ENCODE measurements at regions not wholly inside any gene's neighbourhood (a gene's known extent, or its start where the extent isn't known, plus 50 kb on each side); places are given as distances from the start of the nearest gene placed in this dataset.
A peak's percentile ranks its signal among the peaks of the same experiment; 100 is the strongest.
"Not testable (repeated sequence)": the region's sequence is repeated elsewhere in the genome, so short reads cannot be mapped to it uniquely, and the experiment has no call there.

- peak overlapping the region; percentile 10; the same call in 1 of the 2 replicates for H3K27ac ChIP-seq (ENCODE audit: low read depth, low read length)
- H3K27me3 ChIP-seq (ENCODE audit: control insufficient read depth, insufficient read depth, low read length); H3K4me1 ChIP-seq (ENCODE audit: control insufficient read depth, insufficient read depth, low read length); H3K9me3 ChIP-seq (ENCODE audit: control insufficient read depth, insufficient read depth, low read depth, low read length); H3K36me3 ChIP-seq (ENCODE audit: control insufficient read depth, insufficient read depth, low read length): not testable (repeated sequence)
- H3K9ac ChIP-seq (ENCODE audit: low read length) = peak overlapping the region; percentile 80
- H3K4me3 ChIP-seq (ENCODE audit: low read depth, low read length) = peak overlapping the region; percentile 71
These were observed 420.6 kb downstream of the ZFHX3 start for GRCh38 chr16:72627182-72627896.

GRCh38 chr16:72626623-72627022 is 421.3 kb downstream of the ZFHX3 start:
- Histone ChIP-seq H3K9me3 (ENCODE audit: control insufficient read depth, insufficient read depth, low read depth, low read length) (no peaks in the 10 kb centered on the region; the same call in 1 of the 2 replicates), H3K4me3 (ENCODE audit: low read depth, low read length) (peak overlapping the region; percentile 71), H3K9ac (ENCODE audit: low read length) (peak overlapping the region; percentile 80), H3K36me3 (ENCODE audit: control insufficient read depth, insufficient read depth, low read length) (no peaks in the 10 kb centered on the region), H3K27me3 (ENCODE audit: control insufficient read depth, insufficient read depth, low read length) (no peaks in the 10 kb centered on the region), H3K27ac (ENCODE audit: low read depth, low read length) (0 out of 2 replicates have a peak overlapping the region, but pooled peaks have one; percentile 10), H3K4me1 (ENCODE audit: control insufficient read depth, insufficient read depth, low read length) (0 out of 2 replicates have a peak, but pooled peaks cover 3% of the 10 kb centered on the region)

DNA sequence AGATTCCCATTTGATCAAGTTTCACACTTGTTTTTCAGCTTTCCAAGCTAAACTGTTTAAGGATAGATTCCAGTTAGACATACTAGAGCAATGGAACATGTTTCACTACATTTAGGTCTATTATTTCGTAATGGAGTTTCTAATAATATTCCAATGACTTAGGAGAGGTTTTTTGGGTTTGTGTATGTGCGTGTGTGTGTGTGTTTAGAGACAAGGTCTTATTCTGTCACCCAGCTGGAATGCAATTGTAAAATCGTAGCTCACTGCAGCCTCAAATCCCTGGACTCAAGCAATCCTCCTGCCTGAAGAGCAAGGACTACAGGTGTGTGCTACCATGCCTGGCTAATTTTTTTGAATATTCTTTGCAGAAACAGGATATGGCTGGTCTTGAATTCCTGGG is 426.3 kb downstream of the ZFHX3 start:
- Histone ChIP-seq H3K27ac (ENCODE audit: low read depth, low read length) (no peak overlapping the region), H3K9ac (ENCODE audit: low read length) (no peak overlapping the region), H3K4me1 (ENCODE audit: control insufficient read depth, insufficient read depth, low read length) (0 out of 2 replicates have a peak, but pooled peaks cover under 1% of the 10 kb centered on the region), H3K9me3 (ENCODE audit: control insufficient read depth, insufficient read depth, low read depth, low read length) (peaks cover 10% of the 10 kb centered on the region), H3K4me3 (ENCODE audit: low read depth, low read length) (no peak overlapping the region), H3K27me3 (ENCODE audit: control insufficient read depth, insufficient read depth, low read length) (no peaks in the 10 kb centered on the region), H3K36me3 (ENCODE audit: control insufficient read depth, insufficient read depth, low read length) (no peaks in the 10 kb centered on the region; the same call in 1 of the 2 replicates)

DNA sequence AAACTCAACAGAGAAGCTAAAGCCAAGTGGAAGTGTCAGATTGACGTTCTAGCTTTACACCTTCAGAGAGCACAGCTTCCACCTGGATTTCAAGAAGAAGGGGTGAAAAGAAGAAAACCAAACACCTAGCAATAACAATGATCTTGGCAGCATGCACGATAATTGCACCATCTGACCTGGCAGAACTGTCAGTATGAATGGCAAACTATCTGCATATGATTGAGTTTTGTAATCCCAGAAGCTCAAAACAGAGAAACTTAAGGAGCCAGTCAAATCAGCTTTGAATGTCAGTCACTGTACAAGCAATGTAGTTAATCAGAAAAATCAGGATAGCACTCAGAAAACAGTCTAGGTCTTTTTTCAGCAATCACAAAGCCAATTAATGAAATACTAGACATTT is 427.1 kb downstream of the ZFHX3 start:
- H3K9ac ChIP-seq (ENCODE audit: low read length) = no peak overlapping the region
- no peaks in the 10 kb centered on the region for H3K4me1 ChIP-seq (ENCODE audit: control insufficient read depth, insufficient read depth, low read length)

GRCh38 chr16:72620348-72620747 is 427.6 kb downstream of the ZFHX3 start:
- Histone ChIP-seq H3K9me3 (ENCODE audit: control insufficient read depth, insufficient read depth, low read depth, low read length) (peaks cover 11% of the 10 kb centered on the region), H3K36me3 (ENCODE audit: control insufficient read depth, insufficient read depth, low read length) (peaks cover 3% of the 10 kb centered on the region), H3K9ac (ENCODE audit: low read length) (no peak overlapping the region), H3K4me3 (ENCODE audit: low read depth, low read length) (no peak overlapping the region), H3K4me1 (ENCODE audit: control insufficient read depth, insufficient read depth, low read length) (no peaks in the 10 kb centered on the region), H3K27ac (ENCODE audit: low read depth, low read length) (no peak overlapping the region), H3K27me3 (ENCODE audit: control insufficient read depth, insufficient read depth, low read length) (no peaks in the 10 kb centered on the region)

More for the DNA sequence above, 427.1 kb downstream of the ZFHX3 start:
- Histone ChIP-seq H3K27me3 (ENCODE audit: control insufficient read depth, insufficient read depth, low read length) (no peaks in the 10 kb centered on the region), H3K27ac (ENCODE audit: low read depth, low read length) (no peak overlapping the region), H3K4me3 (ENCODE audit: low read depth, low read length) (no peak overlapping the region), H3K9me3 (ENCODE audit: control insufficient read depth, insufficient read depth, low read depth, low read length) (peaks cover 11% of the 10 kb centered on the region), H3K36me3 (ENCODE audit: control insufficient read depth, insufficient read depth, low read length) (no peaks in the 10 kb centered on the region; the same call in 1 of the 2 replicates)

- Histone ChIP-seq H3K9me3 (ENCODE audit: control insufficient read depth, insufficient read depth, low read depth, low read length) (peaks cover 11% of the 10 kb centered on the region), H3K4me3 (ENCODE audit: low read depth, low read length) (no peak overlapping the region), H3K27me3 (ENCODE audit: control insufficient read depth, insufficient read depth, low read length) (no peaks in the 10 kb centered on the region), H3K9ac (ENCODE audit: low read length) (no peak overlapping the region), H3K36me3 (ENCODE audit: control insufficient read depth, insufficient read depth, low read length) (peaks cover 4% of the 10 kb centered on the region), H3K27ac (ENCODE audit: low read depth, low read length) (no peak overlapping the region), H3K4me1 (ENCODE audit: control insufficient read depth, insufficient read depth, low read length) (no peaks in the 10 kb centered on the region)
These were observed 432.1 kb downstream of the ZFHX3 start for GRCh38 chr16:72615856-72616255.

DNA sequence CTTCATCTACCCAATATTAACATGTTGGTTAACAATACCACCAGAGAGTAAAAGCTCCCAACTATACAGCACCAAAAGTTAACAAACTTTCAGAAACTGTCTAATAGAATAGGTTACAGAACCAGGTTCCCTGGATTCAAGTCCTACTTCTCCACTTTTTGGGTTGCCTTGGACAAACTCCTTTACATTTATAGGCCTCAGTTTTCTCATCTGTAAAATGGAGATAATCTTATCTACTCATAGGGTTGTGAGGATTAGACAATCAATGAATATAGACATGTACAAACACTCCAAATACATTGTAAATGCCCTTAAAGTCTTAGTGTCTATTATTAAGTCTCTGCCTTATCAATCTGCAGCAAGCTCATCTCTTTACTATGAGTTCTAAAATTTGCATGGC is 435.2 kb downstream of the ZFHX3 start:
- Histone ChIP-seq H3K4me3 (ENCODE audit: low read depth, low read length) (no peak overlapping the region), H3K4me1 (ENCODE audit: control insufficient read depth, insufficient read depth, low read length) (peaks cover 15% of the 10 kb centered on the region), H3K36me3 (ENCODE audit: control insufficient read depth, insufficient read depth, low read length) (peaks cover 4% of the 10 kb centered on the region), H3K27me3 (ENCODE audit: control insufficient read depth, insufficient read depth, low read length) (no peaks in the 10 kb centered on the region), H3K9me3 (ENCODE audit: control insufficient read depth, insufficient read depth, low read depth, low read length) (peaks cover 11% of the 10 kb centered on the region), H3K27ac (ENCODE audit: low read depth, low read length) (no peak overlapping the region), H3K9ac (ENCODE audit: low read length) (no peak overlapping the region)

GRCh38 chr16:72612256-72612655 is 435.7 kb downstream of the ZFHX3 start:
- no peak overlapping the region for H3K9ac ChIP-seq (ENCODE audit: low read length)
- H3K4me3 ChIP-seq (ENCODE audit: low read depth, low read length) = no peak overlapping the region
- H3K27me3 ChIP-seq (ENCODE audit: control insufficient read depth, insufficient read depth, low read length) = no peaks in the 10 kb centered on the region
- peaks cover 7% of the 10 kb centered on the region for H3K9me3 ChIP-seq (ENCODE audit: control insufficient read depth, insufficient read depth, low read depth, low read length)
- H3K4me1 ChIP-seq (ENCODE audit: control insufficient read depth, insufficient read depth, low read length) = peaks cover 15% of the 10 kb centered on the region
- no peak overlapping the region for H3K27ac ChIP-seq (ENCODE audit: low read depth, low read length)
- peaks cover 4% of the 10 kb centered on the region for H3K36me3 ChIP-seq (ENCODE audit: control insufficient read depth, insufficient read depth, low read length)

GRCh38 chr16:72609933-72610332 is 438.0 kb upstream of the PMFBP1 start:
- no peak overlapping the region for H3K9ac ChIP-seq (ENCODE audit: low read length)
- no peak overlapping the region for H3K4me3 ChIP-seq (ENCODE audit: low read depth, low read length)
- H3K4me1 ChIP-seq (ENCODE audit: control insufficient read depth, insufficient read depth, low read length) = peaks cover 17% of the 10 kb centered on the region
- H3K9me3 ChIP-seq (ENCODE audit: control insufficient read depth, insufficient read depth, low read depth, low read length) = no peaks in the 10 kb centered on the region
- H3K36me3 ChIP-seq (ENCODE audit: control insufficient read depth, insufficient read depth, low read length) = no peaks in the 10 kb centered on the region
- no peak overlapping the region for H3K27ac ChIP-seq (ENCODE audit: low read depth, low read length)
- H3K27me3 ChIP-seq (ENCODE audit: control insufficient read depth, insufficient read depth, low read length) = no peaks in the 10 kb centered on the region

- no peaks in the 10 kb centered on the region for H3K27me3 ChIP-seq (ENCODE audit: control insufficient read depth, insufficient read depth, low read length)
- no peaks in the 10 kb centered on the region for H3K9me3 ChIP-seq (ENCODE audit: control insufficient read depth, insufficient read depth, low read depth, low read length)
- H3K36me3 ChIP-seq (ENCODE audit: control insufficient read depth, insufficient read depth, low read length) = no peaks in the 10 kb centered on the region
- H3K27ac ChIP-seq (ENCODE audit: low read depth, low read length) = no peak overlapping the region
- H3K9ac ChIP-seq (ENCODE audit: low read length) = no peak overlapping the region
- H3K4me1 ChIP-seq (ENCODE audit: control insufficient read depth, insufficient read depth, low read length) = peaks cover 21% of the 10 kb centered on the region
- no peak overlapping the region for H3K4me3 ChIP-seq (ENCODE audit: low read depth, low read length)
These were observed 437.1 kb upstream of the PMFBP1 start for GRCh38 chr16:72609066-72609465.

- no peak overlapping the region for H3K4me3 ChIP-seq (ENCODE audit: low read depth, low read length)
- H3K9me3 ChIP-seq (ENCODE audit: control insufficient read depth, insufficient read depth, low read depth, low read length) = no peaks in the 10 kb centered on the region
- H3K27me3 ChIP-seq (ENCODE audit: control insufficient read depth, insufficient read depth, low read length) = no peaks in the 10 kb centered on the region
- no peak overlapping the region for H3K27ac ChIP-seq (ENCODE audit: low read depth, low read length)
- H3K36me3 ChIP-seq (ENCODE audit: control insufficient read depth, insufficient read depth, low read length) = no peaks in the 10 kb centered on the region
- no peak overlapping the region for H3K9ac ChIP-seq (ENCODE audit: low read length)
- H3K4me1 ChIP-seq (ENCODE audit: control insufficient read depth, insufficient read depth, low read length) = peaks cover 11% of the 10 kb centered on the region; the same call in 1 of the 2 replicates
These were observed 432.4 kb upstream of the PMFBP1 start for GRCh38 chr16:72604375-72604774.

Data from HUES6 (cell line).